NCI-H526 treated with DMSO at 0.1 percent for 48 hours (cell line): ENCODE measurements at regions not wholly inside any gene's neighbourhood (a gene's known extent, or its start where the extent isn't known, plus 50 kb on each side); places are given as distances from the start of the nearest gene placed in this dataset.

ENCODE experiments used
- DNase-seq: peaks from one replicate; lab custom pipeline; 2025; lab: John Stamatoyannopoulos, UW

DNA sequence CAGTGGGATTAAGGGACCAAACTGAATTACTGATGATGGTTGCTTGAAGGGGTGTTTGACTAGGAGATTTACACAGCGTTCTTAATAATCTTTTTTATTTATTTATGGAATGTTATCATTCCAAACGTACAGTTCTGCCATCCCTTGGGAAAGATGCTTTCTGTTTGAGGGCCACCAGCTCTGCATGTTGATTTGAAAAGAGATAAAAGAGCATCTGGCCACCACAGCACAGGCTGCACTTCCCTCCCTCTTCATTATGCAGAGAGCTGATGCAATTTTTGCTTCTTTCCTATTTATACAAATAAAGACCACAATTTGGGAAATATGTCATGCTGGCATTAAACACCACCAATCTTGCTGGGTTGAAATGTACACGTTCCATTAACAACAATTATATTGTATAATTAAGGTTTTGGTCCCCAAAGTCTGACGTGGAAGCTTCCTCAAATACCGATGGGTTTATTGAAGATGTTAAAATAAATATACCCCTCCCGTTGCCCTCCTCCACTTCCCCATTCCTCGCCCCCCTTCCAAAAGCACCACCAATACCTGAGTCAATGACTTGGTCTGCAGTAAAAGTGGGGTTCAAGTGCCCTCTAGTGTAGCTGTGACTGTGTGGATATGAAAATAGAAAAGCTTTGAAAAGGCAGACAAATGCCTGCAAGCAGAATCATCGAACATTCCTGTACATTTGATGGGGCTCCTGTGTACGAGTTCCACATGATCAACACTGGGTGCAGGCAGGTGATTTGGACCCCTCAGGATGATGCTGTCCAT is 211.9 kb downstream of the HRH4 start:
- DNase-seq: no peak

GRCh38 chr18:24674200-24674599 is 213.8 kb downstream of the HRH4 start:
- DNase-seq: no peak

DNA sequence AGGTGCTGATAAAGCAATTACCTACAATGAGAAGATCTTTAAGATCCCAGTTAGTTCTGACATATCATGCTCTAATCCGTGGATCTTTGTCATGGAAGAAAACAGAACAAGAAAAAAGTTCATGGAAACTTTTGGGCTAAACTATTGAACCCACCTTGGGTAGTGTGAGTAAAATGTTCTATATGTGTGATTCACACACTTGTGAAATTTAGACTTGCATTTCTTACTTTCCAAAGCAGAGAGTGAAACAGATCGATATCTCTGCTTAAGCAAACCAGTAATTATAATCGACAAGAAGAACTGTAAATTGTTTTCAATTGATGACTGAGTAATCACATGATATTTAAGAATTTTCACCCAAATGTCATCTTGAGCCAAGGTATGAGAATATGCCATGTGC is 214.2 kb downstream of the HRH4 start:
- DNase-seq: no peak

DNA sequence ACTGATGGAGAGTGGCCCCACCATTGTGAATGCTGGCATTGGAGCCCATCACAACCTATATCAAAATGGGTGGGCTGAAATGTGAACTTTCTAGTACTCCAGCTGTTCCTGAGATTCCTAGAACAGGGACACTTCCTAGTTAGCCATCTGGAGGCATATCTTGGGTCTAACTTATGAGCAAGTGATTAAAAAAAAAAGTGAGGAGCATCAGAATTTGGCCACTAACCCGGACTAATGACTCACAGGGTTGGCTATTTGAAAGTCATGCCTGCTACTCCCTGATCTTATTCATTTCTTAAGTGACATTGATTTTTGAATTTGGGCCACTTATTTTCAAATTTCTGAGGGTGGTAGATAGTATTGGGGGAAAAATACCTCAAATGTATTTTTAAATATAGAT is 216.6 kb downstream of the HRH4 start:
- DNase-seq: no peak

DNA sequence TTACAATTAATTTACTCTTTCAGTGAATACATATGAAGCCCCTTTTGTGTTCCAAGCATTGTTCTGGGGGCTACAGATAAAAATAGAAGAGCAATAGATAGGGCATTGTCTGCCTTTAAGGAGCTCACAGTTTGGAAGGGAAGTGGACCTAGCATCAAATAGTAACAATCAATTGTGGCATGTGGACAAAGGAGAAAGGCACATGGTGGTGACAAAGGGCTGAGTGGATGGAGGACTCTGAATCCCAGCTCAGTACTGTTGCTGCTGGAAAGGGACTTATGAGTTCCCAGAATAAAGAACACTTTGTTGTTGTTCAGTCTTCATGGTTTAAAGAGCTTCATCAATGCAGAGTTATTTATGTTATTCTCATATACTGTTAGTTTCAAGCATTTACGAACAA is 217.7 kb downstream of the HRH4 start:
- DNase-seq: no peak

DNA sequence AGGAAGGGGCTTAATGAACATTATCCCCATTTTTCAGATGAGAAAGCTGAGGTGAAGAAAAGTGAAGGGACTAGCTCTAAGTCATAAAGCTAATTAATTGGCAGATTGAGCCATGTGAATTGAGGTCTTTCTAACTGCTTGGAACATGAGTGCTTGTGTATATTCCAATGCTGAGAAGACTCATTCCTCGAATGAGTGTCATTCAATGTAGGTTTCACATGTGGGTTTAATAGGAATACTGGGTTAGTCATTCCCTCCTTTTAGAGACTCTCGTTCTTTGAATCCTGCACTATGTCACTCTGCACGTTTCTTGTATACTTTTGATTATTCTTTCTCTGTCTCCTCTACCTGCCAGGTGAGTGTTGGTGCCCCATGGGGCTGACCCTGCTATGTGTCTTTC is 218.2 kb downstream of the HRH4 start:
- DNase-seq: no peak

DNA sequence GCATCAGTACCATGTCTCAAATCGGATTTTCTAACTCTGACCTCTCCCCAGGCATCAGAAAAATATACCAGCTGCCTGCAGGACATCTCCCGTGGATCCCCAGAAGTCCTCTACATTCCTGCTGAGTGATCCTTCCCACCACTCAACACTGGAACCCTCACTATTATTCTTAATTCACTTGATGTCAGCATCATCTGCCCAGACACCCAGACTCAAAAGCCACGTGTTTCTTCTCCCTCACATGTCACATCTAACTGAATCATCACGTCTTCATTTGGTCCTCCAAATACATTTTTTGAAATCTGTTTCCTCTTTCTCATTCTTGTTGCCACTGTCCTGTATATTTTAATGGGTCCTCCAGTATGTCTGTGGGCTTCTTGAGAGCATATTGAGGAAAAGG is 218.6 kb downstream of the HRH4 start:
- DNase-seq: no peak

DNA sequence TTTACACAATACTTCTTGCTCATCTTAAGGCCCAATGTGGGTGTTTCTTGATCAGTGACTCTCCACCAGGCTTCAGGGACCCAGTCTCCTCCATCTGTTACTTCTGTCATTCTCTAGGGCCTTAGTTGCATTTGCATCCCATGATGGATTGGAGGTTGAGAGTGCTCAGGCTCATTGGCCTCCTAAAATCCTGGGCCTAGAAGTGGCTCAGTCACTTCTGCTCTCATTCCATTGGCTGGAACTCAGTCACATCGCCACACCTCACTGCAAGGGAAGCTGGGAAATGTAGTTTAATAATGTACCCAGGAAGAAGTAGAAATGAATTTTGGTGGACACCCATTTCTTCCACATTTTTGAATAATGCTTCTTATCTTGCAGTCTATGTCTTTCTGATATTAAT is 223.5 kb downstream of the HRH4 start:
- DNase-seq: no peak

DNA sequence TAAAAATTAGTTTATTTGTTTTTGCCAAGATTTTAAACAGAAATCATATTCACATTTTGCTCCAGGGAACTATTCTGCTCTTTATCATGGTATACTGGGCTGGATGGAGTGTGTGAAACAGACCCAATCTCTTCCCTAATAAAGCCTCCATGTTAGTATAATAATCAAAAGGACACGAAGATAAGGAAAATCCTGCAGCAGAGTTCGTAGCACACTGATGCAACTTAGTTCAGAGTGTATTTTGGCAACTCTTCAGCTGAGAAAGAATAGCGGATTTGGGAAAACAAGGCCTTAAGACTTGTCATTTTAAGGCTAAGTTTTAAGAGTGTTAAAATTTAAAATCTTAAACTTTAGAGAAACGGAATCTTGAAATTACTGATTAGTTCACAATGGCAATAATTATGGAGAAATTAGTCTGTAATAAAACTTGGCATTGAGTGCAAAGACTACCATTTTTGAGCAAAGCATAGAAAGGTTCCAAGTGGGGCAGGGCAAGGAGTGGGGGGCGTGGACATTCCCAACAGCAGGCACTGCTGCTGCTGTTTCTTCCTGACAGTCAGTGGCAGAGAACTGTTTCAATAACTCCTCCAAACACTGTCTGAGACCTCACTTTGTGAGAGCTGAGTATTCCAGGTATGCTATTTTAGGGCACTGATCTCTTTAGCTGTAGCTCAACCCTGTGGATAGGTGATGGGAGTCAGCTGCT is 225.0 kb downstream of the HRH4 start:
- no peak for DNase-seq

GRCh38 chr18:24695168-24695567 is 234.7 kb downstream of the HRH4 start:
- DNase-seq: no peak

GRCh38 chr18:24702001-24702515 is 241.6 kb downstream of the HRH4 start:
- no peak for DNase-seq

GRCh38 chr18:24703316-24703715 is 242.9 kb downstream of the HRH4 start:
- no peak for DNase-seq

GRCh38 chr18:24704946-24705630 is 244.7 kb downstream of the HRH4 start:
- no peak for DNase-seq

DNA sequence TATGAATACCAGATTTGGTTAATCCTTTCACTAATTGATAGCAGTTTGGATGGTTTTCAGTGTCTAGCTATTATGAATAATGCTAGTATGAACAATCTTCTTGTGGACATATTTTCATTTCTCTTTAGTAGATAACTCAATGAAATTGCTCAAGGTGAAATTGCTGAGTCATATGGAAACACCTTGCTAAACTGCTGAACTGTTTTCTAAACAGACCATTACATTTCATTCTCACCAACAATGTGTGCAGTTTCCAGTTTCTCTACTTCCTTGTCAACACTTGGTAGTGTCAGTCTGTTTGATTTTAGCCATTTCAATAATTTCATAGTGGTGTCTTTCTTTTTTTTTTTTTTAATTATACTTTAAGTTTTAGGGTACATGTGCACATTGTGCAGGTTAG is 250.0 kb downstream of the HRH4 start:
- no peak for DNase-seq

GRCh38 chr18:24719791-24720190 is 259.4 kb downstream of the HRH4 start:
- no peak for DNase-seq

- no peak for DNase-seq
These were observed 261.0 kb downstream of the HRH4 start for GRCh38 chr18:24721388-24721787.

DNA sequence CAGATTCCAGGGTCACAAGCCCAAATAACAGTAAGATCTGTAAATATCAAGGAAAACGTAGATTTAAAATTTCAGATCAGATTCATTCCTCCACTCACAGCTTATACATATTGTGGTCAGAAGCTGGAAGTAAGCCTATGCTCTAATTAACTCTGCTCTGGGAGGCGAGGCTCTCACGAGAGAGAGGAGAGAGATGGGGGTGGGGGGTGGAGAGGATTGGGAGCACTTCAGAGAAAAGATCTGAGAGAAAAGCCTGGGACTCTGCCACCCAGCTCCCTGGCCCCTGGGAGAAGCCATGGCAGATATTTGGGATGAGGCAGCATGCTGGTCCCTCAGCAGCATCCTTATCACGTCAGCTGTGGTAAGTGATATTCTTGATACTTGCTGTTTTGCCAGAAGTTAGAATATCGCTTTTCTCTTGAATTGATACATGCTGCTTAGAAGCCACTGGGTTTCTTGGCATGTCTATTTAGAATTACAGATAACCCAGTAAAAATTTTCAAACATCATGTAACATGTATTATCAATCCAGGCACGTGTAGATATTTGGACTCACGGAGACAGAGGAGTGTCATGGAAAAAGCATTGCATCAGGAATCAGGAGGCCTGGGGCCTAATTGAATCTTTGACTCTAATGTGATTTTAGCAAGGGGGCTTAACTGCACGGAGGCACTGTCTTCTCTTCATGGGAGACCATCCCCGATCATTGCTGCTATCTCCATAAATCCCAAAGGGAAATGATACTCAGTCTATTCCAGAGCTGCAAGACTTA is 265.4 kb downstream of the HRH4 start:
- no peak for DNase-seq

DNA sequence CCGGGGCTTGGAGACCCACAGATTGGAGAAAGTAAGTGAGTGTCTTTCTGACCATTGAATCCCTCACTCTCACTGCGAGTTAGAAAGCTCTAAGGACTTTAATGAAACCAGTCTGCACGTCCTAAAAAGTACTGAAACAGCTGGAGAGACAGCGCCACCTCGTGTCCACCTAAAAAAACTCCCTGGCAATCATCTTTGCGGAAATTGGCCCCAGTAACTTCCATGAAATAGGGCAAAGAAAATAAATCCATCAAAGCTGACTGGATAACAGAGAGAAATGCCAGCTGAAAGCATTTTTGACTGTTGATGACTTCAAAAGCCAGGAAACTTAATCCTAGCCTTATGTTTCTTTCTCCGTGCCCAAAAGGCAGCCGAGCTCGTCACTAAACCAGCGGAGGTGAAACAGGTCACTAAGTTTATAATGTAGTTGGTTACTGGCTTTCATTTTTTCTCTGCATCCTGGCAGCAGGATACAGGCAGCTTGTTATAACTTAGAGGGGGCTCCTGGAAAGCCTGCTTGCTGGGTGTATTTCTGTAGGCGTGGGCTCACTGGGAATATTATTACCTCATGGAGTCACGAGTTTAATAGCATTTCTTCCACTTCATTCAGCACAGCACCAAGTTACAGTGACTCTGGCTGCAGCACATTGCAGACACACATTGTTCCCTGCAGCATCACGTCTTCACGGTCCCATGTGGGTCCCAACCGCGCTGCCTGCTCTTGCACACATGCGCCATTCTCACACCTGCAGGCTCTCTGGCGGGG is 266.5 kb downstream of the HRH4 start:
- DNase-seq: peak; percentile 38

- peak; percentile 6 for DNase-seq
These were observed 267.2 kb downstream of the HRH4 start for GRCh38 chr18:24727685-24728084.

DNA sequence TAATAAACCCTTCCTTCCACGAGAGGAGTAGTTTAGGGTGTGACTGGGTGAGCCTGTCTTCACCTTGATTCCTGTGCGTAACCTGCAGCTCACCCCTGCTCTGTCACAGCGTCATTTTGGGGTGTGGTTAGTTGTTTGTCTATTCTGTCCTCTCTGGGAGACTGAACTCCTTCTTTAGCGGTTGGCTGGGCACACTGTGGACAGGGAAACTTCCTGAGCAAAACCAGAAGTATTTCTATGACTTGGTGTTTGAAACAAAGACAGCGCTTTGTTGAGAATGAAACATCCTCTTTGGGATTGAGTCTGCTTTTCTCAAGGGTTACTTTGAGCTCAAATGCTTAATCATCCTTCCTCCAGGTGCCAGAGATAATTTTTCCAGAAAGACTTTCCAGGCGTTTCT is 270.7 kb downstream of the HRH4 start:
- DNase-seq: no peak

DNA sequence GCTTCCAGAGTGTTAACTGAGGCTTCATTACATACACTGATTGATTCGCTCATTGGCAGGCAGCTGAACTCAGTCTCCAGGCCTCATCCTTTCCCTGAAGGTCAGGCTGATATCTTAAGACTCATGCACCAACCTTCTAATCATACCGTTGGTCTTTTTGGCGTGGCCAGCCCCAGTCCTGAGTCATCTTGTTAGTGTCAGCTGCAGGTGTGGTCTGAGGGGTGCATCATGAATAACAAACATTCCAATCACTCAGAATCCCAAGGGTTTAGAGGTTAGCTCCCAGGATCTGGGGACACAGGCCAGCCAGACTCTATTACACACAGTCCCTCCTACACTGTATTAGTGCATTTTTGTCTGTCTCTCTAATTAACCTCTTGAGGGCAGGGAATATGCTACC is 271.5 kb downstream of the HRH4 start:
- no peak for DNase-seq
